ENCODE measurements at regions not wholly inside any gene's neighbourhood (a gene's known extent, or its start where the extent isn't known, plus 50 kb on each side); places are given as distances from the start of the nearest gene placed in this dataset.

- DNase-seq: no peak
Measured at GRCh38 chr4:1472911-1473518, 66.8 kb upstream of the NKX1-1 start.

- DNase-seq: no peak
Measured at GRCh38 chr4:1472148-1472797, 66.0 kb upstream of the NKX1-1 start.

GRCh38 chr4:1471443-1472147, 65.4 kb upstream of the NKX1-1 start:
- DNase-seq: no peak

- no peak for DNase-seq
Measured at GRCh38 chr4:1470816-1471442, 64.7 kb upstream of the NKX1-1 start.

- DNase-seq: no peak
Measured at GRCh38 chr4:1470393-1470670, 64.1 kb upstream of the NKX1-1 start.

GRCh38 chr4:1469607-1470392, 63.6 kb upstream of the NKX1-1 start:
- DNase-seq: no peak

GRCh38 chr4:1469043-1469442, 62.8 kb upstream of the NKX1-1 start:
- DNase-seq: no peak

GRCh38 chr4:1467581-1468458, 61.6 kb upstream of the NKX1-1 start:
- DNase-seq: no peak

- no peak for DNase-seq
Measured at GRCh38 chr4:1466863-1467165, 60.6 kb upstream of the NKX1-1 start.

GRCh38 chr4:1466034-1466862, 60.0 kb upstream of the NKX1-1 start:
- DNase-seq: no peak

GRCh38 chr4:1465173-1466033, 59.2 kb upstream of the NKX1-1 start:
- DNase-seq: no peak

GRCh38 chr4:1464581-1465171, 58.4 kb upstream of the NKX1-1 start:
- DNase-seq: no peak

GRCh38 chr4:1463927-1464540, 57.8 kb upstream of the NKX1-1 start:
- no peak for DNase-seq

GRCh38 chr4:1463088-1463926, 57.1 kb upstream of the NKX1-1 start:
- no peak for DNase-seq

- DNase-seq: no peak
Measured at GRCh38 chr4:1462768-1463075, 56.5 kb upstream of the NKX1-1 start.

GRCh38 chr4:1462009-1462767, 55.9 kb upstream of the NKX1-1 start:
- DNase-seq: no peak

- DNase-seq: no peak
Measured at GRCh38 chr4:1460967-1461868, 55.0 kb upstream of the NKX1-1 start.

Measured in NCI-H1048 (cell line).